ENCODE measurements at regions not wholly inside any gene's neighbourhood (a gene's known extent, or its start where the extent isn't known, plus 50 kb on each side); places are given as distances from the start of the nearest gene placed in this dataset.

GRCh38 chr16:64397042-64397441, 724.8 kb downstream of the CDH11 start:
- no peaks in the 10 kb centered on the region for H3K27me3 ChIP-seq (ENCODE audit: control insufficient read depth, low read length)
- no peak overlapping the region for H3K4me2 ChIP-seq (ENCODE audit: low read length)
- no peaks in the 10 kb centered on the region for H3K36me3 ChIP-seq (ENCODE audit: control insufficient read depth, low read length)
- H3K9me2 ChIP-seq (replicated peaks; ENCODE audit: control insufficient read depth, low read length): no peaks in the 10 kb centered on the region
- H3K9me3 ChIP-seq (ENCODE audit: control insufficient read depth, insufficient read depth, low read length): 0 out of 2 replicates have a peak, but pooled peaks cover 2% of the 10 kb centered on the region
- no peaks in the 10 kb centered on the region for H3F3A ChIP-seq (ENCODE audit: control insufficient read depth, insufficient read depth)
- H3K4me1 ChIP-seq (ENCODE audit: control insufficient read depth, low read length): peaks cover 6% of the 10 kb centered on the region
- no peak for TF ChIP-seq CTCF (IDR thresholded peaks at IDR 0.05; ENCODE audit: low read depth, low read length, poor library complexity, severe bottlenecking)
- TF ChIP-seq EZH2phosphoT487 (IDR thresholded peaks at IDR 0.05; ENCODE audit: borderline replicate concordance, low read length): no peak
- no peaks in the 10 kb centered on the region for H3K79me2 ChIP-seq (ENCODE audit: control insufficient read depth, low read length)
- no peak overlapping the region for H3K27ac ChIP-seq (ENCODE audit: low read depth, low read length)
- no peaks in the 10 kb centered on the region for H4K20me1 ChIP-seq (ENCODE audit: control insufficient read depth, insufficient read depth, low read depth, low read length)
- H3K4me3 ChIP-seq (ENCODE audit: low read length): no peak overlapping the region

- TF ChIP-seq EZH2phosphoT487 (IDR thresholded peaks at IDR 0.05; ENCODE audit: borderline replicate concordance, low read length): no peak
- TF ChIP-seq CTCF (IDR thresholded peaks at IDR 0.05; ENCODE audit: low read depth, low read length, poor library complexity, severe bottlenecking): no peak
- Histone ChIP-seq H3K4me2 (ENCODE audit: low read length) (no peak overlapping the region), H3K4me1 (ENCODE audit: control insufficient read depth, low read length) (peaks cover 6% of the 10 kb centered on the region), H3K4me3 (ENCODE audit: low read length) (no peak overlapping the region), H4K20me1 (ENCODE audit: control insufficient read depth, insufficient read depth, low read depth, low read length) (no peaks in the 10 kb centered on the region), H3K79me2 (ENCODE audit: control insufficient read depth, low read length) (no peaks in the 10 kb centered on the region), H3F3A (ENCODE audit: control insufficient read depth, insufficient read depth) (no peaks in the 10 kb centered on the region), H3K36me3 (ENCODE audit: control insufficient read depth, low read length) (no peaks in the 10 kb centered on the region), H3K9me3 (ENCODE audit: control insufficient read depth, insufficient read depth, low read length) (0 out of 2 replicates have a peak, but pooled peaks cover 2% of the 10 kb centered on the region), H3K27me3 (ENCODE audit: control insufficient read depth, low read length) (no peaks in the 10 kb centered on the region), H3K27ac (ENCODE audit: low read depth, low read length) (no peak overlapping the region), H3K9me2 (replicated peaks; ENCODE audit: control insufficient read depth, low read length) (no peaks in the 10 kb centered on the region)
Measured at GRCh38 chr16:64394061-64394460, 727.8 kb downstream of the CDH11 start.

- Histone ChIP-seq H4K20me1 (ENCODE audit: control insufficient read depth, insufficient read depth, low read depth, low read length) (no peaks in the 10 kb centered on the region), H3F3A (ENCODE audit: control insufficient read depth, insufficient read depth) (no peaks in the 10 kb centered on the region), H3K27ac (ENCODE audit: low read depth, low read length) (no peak overlapping the region), H3K9me3 (ENCODE audit: control insufficient read depth, insufficient read depth, low read length) (0 out of 2 replicates have a peak, but pooled peaks cover 2% of the 10 kb centered on the region), H3K36me3 (ENCODE audit: control insufficient read depth, low read length) (no peaks in the 10 kb centered on the region), H3K79me2 (ENCODE audit: control insufficient read depth, low read length) (no peaks in the 10 kb centered on the region), H3K27me3 (ENCODE audit: control insufficient read depth, low read length) (no peaks in the 10 kb centered on the region), H3K4me1 (ENCODE audit: control insufficient read depth, low read length) (peaks cover 6% of the 10 kb centered on the region), H3K4me2 (ENCODE audit: low read length) (no peak overlapping the region), H3K9me2 (replicated peaks; ENCODE audit: control insufficient read depth, low read length) (no peaks in the 10 kb centered on the region), H3K4me3 (ENCODE audit: low read length) (no peak overlapping the region)
- TF ChIP-seq EZH2phosphoT487 (IDR thresholded peaks at IDR 0.05; ENCODE audit: borderline replicate concordance, low read length): no peak
- TF ChIP-seq CTCF (IDR thresholded peaks at IDR 0.05; ENCODE audit: low read depth, low read length, poor library complexity, severe bottlenecking): no peak
Measured at GRCh38 chr16:64392456-64392855, 729.4 kb downstream of the CDH11 start.

All from DOHH2 (cell line).